Suppressor macrophage treated with lipopolysaccharide for 4 hours (primary cell): ENCODE measurements at regions not wholly inside any gene's neighbourhood (a gene's known extent, or its start where the extent isn't known, plus 50 kb on each side); places are given as distances from the start of the nearest gene placed in this dataset.

Source experiments
- DNase-seq: peaks from one replicate; pipeline ENCODE4 v3.0.0-alpha.2; 2020

GRCh38 chr1:13976485-13976884, 276.5 kb downstream of the PRDM2 start:
- no peak for DNase-seq

- no peak for DNase-seq
These were observed 281.2 kb downstream of the PRDM2 start for GRCh38 chr1:13981142-13981541.

GRCh38 chr1:13983393-13983792, 283.4 kb downstream of the PRDM2 start:
- no peak for DNase-seq

DNA sequence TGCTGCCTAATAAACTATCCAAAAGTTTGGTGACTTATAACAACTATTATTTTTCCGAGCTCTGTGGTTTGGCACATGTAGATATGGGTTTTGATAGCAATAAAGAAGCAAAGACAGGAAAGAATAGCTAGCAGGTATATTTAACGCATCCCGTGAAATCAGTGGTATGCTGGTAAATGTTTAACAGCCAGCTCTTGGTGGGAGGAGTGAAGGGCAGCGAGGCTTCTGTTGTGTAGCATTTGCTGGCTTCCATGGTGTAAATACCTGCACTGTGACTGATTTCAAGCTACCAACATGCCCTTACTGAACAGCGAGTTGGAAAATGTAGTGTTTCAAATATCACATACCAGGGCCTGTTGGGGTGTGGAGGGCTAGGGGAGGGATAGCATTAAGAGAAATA, 291.0 kb downstream of the PRDM2 start:
- DNase-seq = no peak

DNA sequence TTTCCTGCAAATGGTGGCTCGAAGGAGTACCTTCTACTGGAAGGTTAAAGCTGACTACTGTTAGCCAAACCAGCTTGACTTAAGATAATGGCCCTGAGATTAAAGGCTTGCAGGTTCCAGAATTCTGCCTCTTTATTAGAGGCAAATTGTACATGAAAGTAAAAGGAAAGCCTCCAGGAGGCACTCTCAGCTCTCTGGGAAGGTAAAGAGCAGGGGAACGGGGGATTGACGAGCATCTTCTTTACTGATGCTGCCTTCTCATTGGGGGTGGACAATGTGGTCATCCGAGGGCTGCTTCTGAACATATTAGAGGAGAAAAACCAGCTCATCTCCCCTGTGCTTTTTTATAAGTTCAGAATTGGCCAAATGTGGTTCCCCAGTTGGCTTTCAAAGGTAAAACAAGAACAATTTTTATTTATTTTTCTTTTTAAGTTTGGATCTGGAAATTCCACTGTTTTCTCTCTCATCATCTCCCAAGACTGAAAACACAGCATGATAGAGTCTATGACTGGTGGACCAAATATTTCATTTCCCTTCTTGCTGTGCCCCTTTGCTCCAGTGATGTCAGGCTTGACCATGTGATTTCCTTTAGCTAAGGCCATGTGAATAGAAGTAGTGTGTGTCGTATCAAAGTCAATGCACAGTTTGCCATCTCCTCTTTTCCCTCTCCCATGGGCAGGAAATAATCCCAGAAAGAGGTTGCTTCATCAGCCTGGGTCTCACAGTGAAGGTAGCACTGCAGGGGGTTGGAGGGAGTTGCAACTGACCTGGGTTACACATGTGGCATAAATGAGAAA, 292.7 kb downstream of the PRDM2 start:
- DNase-seq = no peak

GRCh38 chr1:13994386-13994785, 294.4 kb downstream of the PRDM2 start:
- no peak for DNase-seq

DNA sequence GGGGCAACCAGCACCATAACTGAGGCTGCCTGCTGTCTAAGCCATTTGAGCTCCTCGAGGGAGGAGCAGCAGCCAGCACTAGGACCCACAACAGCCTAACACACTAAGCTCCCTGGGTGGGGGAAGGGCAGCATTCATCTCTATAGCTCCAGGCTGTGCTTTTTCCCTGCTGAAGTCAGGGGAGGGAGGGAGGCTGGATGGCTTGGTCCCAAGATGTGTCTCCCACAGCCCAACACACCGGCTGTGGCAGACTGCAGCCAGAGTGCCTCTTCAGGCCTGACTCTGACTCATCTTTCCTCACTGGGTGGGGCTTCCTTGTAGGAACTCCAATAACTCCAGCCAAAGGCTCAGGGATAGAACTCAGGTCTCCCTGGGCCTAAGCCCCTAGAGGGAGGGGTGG, 296.3 kb downstream of the PRDM2 start:
- no peak for DNase-seq

GRCh38 chr1:14003552-14003951, 303.6 kb downstream of the PRDM2 start:
- no peak for DNase-seq

- no peak for DNase-seq
These were observed 309.6 kb downstream of the PRDM2 start for GRCh38 chr1:14009582-14009981.

GRCh38 chr1:14010476-14010875, 310.5 kb downstream of the PRDM2 start:
- no peak for DNase-seq

DNA sequence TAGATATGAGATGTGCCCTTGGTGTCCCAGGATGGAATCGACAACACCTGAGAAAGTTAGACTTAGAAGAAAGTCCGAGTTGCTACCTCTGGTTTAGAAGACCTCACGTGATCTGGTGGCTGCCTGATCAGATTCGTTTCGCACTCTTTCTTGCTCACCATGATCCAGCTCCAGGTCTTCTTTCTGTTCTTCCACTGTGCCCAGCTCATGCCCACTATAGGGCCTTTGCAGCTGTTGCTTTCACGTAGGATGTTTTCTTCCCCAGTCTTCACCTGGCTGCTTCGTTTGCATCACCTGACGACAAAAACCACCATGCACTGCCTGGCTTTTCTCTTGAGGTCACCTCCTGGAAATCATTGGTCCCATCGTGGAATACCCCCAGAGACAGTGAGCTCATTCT, 311.1 kb downstream of the PRDM2 start:
- no peak for DNase-seq

GRCh38 chr1:14011888-14012287, 311.9 kb downstream of the PRDM2 start:
- DNase-seq = no peak

- DNase-seq = no peak
These were observed 314.9 kb downstream of the PRDM2 start for GRCh38 chr1:14014929-14015328.

GRCh38 chr1:14015917-14016316, 315.9 kb downstream of the PRDM2 start:
- DNase-seq = no peak

DNA sequence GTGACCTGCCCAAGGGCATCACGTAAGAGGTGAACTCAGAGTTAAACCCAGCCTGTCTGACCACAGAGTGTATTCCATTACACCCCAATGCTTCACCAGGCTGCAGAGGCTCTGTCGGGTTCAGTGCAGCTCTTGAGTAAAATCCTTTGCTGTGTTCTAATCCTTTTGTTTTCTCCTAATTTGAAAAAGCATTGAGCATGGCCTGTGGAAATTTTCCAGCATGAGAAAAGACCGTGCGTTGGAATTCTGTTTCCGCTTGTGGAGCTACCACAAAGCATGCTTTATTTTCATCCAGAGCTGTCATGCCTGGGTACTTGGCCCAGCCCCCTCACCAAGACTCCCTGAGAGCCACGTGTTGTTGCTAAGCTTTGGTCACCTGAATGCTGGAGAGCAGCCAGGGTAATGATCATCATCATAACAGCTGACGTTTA, 317.6 kb downstream of the PRDM2 start:
- DNase-seq = no peak

DNA sequence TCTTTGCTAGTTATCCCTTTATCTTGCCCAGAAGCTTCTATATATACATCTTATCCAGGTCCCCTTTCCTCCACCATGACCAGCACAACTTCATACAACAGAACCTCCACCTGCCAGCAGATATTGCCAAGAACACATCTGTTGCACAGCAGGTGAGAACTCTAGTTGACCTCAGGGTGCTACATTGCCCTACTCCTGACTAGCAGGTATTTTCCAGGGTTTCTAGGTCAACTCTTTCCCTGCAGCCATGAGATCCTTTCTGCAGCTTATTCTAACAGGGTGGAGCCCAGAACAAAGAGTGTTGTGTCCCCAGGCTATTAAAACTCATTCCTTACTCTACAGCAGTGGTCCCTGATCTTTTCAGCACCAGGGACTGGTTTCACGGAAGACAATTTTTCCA, 319.5 kb downstream of the PRDM2 start:
- DNase-seq = no peak

- no peak for DNase-seq
These were observed 320.0 kb downstream of the PRDM2 start for GRCh38 chr1:14020006-14020405.

DNA sequence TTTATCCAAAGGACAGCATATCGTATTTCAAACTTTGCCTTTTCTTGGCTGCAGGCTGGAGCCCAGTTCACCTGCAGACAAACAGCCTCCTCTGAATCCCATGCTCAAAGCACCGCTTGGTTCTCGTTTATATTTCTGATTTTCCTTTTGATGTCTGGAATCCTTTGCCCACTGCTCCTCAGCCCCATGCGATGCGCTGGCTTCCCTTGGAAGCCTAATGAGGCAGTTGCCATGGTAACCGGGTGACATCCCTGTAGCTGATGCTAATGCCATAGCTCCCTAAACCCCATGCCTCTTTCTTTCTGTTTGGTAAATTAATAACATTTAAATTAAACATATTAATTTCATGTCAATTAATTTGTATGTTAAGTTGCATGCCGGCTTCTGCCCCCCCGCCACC, 327.1 kb downstream of the PRDM2 start:
- no peak for DNase-seq

GRCh38 chr1:14031461-14031860, 331.5 kb downstream of the PRDM2 start:
- DNase-seq = no peak

DNA sequence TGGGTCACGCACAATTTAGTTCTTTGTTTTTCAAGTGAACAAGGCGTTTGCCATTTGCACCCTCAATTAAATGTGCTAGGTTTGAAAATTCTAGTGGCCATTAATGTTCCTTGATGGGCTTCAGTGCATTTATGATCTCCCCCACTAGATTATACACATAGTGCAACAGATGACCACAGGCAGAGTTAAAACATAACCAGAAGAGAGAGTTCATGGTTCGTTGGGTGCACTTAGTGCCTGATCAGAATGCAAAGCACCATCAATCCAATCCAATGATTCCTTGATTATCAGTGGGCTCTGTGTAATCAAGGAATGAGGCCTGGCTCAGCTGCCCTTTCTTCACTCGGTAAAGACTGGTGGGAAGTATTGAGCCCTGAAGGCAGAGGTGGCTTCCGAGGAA, 334.5 kb downstream of the PRDM2 start:
- DNase-seq = no peak

- DNase-seq = no peak
These were observed 337.3 kb downstream of the PRDM2 start for GRCh38 chr1:14037101-14037847.

DNA sequence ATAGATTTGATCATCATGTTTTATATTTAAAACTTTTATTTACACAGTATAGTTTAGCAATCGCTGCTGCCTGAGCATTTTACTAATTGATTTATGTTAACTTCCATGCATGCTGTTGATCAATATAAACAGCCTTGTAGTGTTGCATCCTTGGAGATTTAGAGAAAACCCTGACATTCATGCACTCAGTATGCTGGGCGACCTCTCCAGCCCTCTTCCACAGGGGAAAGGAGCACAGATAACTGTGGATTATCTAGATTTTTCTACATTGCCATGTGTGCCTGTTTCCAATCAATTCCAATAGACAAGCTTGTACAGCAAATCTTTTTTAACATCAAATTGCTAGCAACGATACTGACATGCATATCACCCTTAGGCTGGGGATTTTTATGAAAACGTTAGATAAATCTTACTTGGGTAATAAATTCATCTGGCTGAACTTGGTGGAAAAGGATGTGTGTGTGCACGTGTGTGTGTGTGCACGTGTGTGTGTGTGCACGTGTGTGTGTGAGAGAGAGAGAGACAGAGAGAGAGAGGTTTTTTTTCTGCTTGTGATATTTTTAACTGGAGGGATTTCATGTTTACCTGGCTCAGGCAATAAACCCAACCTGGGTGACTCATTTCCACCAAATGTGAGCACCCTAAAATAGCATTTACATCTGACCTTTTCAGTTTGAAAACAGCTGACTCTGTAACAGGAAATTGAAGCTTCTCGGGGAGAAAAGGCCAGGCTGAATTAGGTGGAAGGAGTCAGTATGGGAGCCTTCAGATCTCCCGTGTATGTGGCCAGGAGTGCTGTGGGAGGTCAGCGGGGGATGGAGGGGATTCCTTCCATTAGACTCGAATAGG, 339.8 kb downstream of the PRDM2 start:
- DNase-seq = no peak

DNA sequence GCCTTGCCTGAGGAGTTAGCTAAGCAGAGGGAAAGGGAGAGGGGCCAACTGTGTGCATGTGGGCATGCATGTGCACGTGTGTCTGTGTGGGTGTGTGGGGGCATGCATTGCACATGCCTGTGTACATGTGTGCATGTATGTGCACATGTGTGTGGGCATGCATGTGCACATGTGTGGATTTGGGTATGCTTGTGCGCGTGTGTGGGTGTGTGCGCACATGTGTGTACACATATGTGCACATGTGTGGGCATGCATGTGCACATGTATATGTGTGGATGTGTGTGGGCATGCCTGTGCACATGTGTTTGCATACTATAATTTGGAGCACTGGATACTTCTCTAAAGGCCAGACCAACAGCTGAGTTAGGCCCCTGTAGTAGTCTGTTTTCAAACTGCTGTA, 350.0 kb downstream of the PRDM2 start:
- no peak for DNase-seq
